ENCODE measurements at regions not wholly inside any gene's neighbourhood (a gene's known extent, or its start where the extent isn't known, plus 50 kb on each side); places are given as distances from the start of the nearest gene placed in this dataset.

GRCh38 chr5:3122985-3123762 is 371.7 kb upstream of the IRX2 start:
- peaks cover 0 to 2% (median 0%) of the 10 kb centered on the region in 5 donors for H3K4me1 ChIP-seq (ENCODE audit: control insufficient read depth in 5 of 5, insufficient read depth in 5 of 5, low read length in 5 of 5)

GRCh38 chr5:3122216-3122615 is 370.7 kb upstream of the IRX2 start:
- Histone ChIP-seq H3K27me3 (ENCODE audit: control insufficient read depth in 5 of 5, insufficient read depth in 4 of 5, low read length in 5 of 5) (peaks cover 0 to 19% (median 10%) of the 10 kb centered on the region in 5 donors), H3K9ac (ENCODE audit: low read length in 5 of 5) (no peak overlapping the region), H3K36me3 (ENCODE audit: control insufficient read depth in 5 of 5, insufficient read depth in 5 of 5, low read length in 5 of 5) (no peaks in the 10 kb centered on the region), H3K27ac (ENCODE audit: low read depth, low read length) (no peak overlapping the region), H3K4me1 (ENCODE audit: control insufficient read depth in 5 of 5, insufficient read depth in 5 of 5, low read length in 5 of 5) (peaks cover 0 to 2% (median 0%) of the 10 kb centered on the region in 5 donors), H3K4me3 (ENCODE audit: low read depth in 1 of 5, low read length in 5 of 5) (no peak overlapping the region), H3K9me3 (ENCODE audit: control insufficient read depth in 5 of 5, low read length in 5 of 5) (no peaks in the 10 kb centered on the region)

More at GRCh38 chr5:3122985-3123762, 371.7 kb upstream of the IRX2 start:
- H3K36me3 ChIP-seq (ENCODE audit: control insufficient read depth in 5 of 5, insufficient read depth in 5 of 5, low read length in 5 of 5) = no peaks in the 10 kb centered on the region
- no peak overlapping the region for H3K9ac ChIP-seq (ENCODE audit: low read length in 5 of 5)
- H3K27ac ChIP-seq (ENCODE audit: low read depth, low read length) = no peak overlapping the region
- no peaks in the 10 kb centered on the region for H3K9me3 ChIP-seq (ENCODE audit: control insufficient read depth in 5 of 5, low read length in 5 of 5)
- no peak overlapping the region for H3K4me3 ChIP-seq (ENCODE audit: low read depth in 1 of 5, low read length in 5 of 5)
- H3K27me3 ChIP-seq (ENCODE audit: control insufficient read depth in 5 of 5, insufficient read depth in 4 of 5, low read length in 5 of 5) = peaks cover 3 to 18% (median 12%) of the 10 kb centered on the region in 5 donors

- Histone ChIP-seq H3K27ac (ENCODE audit: low read depth, low read length) (no peak overlapping the region), H3K4me1 (ENCODE audit: control insufficient read depth in 5 of 5, insufficient read depth in 5 of 5, low read length in 5 of 5) (peaks cover 0 to 2% (median 0%) of the 10 kb centered on the region in 5 donors), H3K9me3 (ENCODE audit: control insufficient read depth in 5 of 5, low read length in 5 of 5) (no peaks in the 10 kb centered on the region), H3K27me3 (ENCODE audit: control insufficient read depth in 5 of 5, insufficient read depth in 4 of 5, low read length in 5 of 5) (peaks cover 0 to 22% (median 10%) of the 10 kb centered on the region in 5 donors), H3K9ac (ENCODE audit: low read length in 5 of 5) (no peak overlapping the region), H3K4me3 (ENCODE audit: low read depth in 1 of 5, low read length in 5 of 5) (no peak overlapping the region), H3K36me3 (ENCODE audit: control insufficient read depth in 5 of 5, insufficient read depth in 5 of 5, low read length in 5 of 5) (no peaks in the 10 kb centered on the region)
These were observed 370.3 kb upstream of the IRX2 start for GRCh38 chr5:3121813-3122212.

GRCh38 chr5:3120028-3120427 is 368.6 kb upstream of the IRX2 start:
- Histone ChIP-seq H3K36me3 (ENCODE audit: control insufficient read depth in 5 of 5, insufficient read depth in 5 of 5, low read length in 5 of 5) (no peaks in the 10 kb centered on the region), H3K27ac (ENCODE audit: low read depth, low read length) (no peak overlapping the region), H3K9me3 (ENCODE audit: control insufficient read depth in 5 of 5, low read length in 5 of 5) (no peaks in the 10 kb centered on the region), H3K27me3 (ENCODE audit: control insufficient read depth in 5 of 5, insufficient read depth in 4 of 5, low read length in 5 of 5) (peaks cover 6 to 22% (median 15%) of the 10 kb centered on the region in 5 donors), H3K4me3 (ENCODE audit: low read depth in 1 of 5, low read length in 5 of 5) (no peak overlapping the region), H3K4me1 (ENCODE audit: control insufficient read depth in 5 of 5, insufficient read depth in 5 of 5, low read length in 5 of 5) (peaks cover 0 to 2% (median 0%) of the 10 kb centered on the region in 5 donors), H3K9ac (ENCODE audit: low read length in 5 of 5) (no peak overlapping the region)

- Histone ChIP-seq H3K27ac (ENCODE audit: low read depth, low read length) (no peak overlapping the region), H3K27me3 (ENCODE audit: control insufficient read depth in 5 of 5, insufficient read depth in 4 of 5, low read length in 5 of 5) (peaks cover 6 to 22% (median 15%) of the 10 kb centered on the region in 5 donors), H3K9ac (ENCODE audit: low read length in 5 of 5) (no peak overlapping the region), H3K9me3 (ENCODE audit: control insufficient read depth in 5 of 5, low read length in 5 of 5) (no peaks in the 10 kb centered on the region), H3K36me3 (ENCODE audit: control insufficient read depth in 5 of 5, insufficient read depth in 5 of 5, low read length in 5 of 5) (no peaks in the 10 kb centered on the region), H3K4me1 (ENCODE audit: control insufficient read depth in 5 of 5, insufficient read depth in 5 of 5, low read length in 5 of 5) (peaks cover 0 to 2% (median 0%) of the 10 kb centered on the region in 5 donors), H3K4me3 (ENCODE audit: low read depth in 1 of 5, low read length in 5 of 5) (no peak overlapping the region)
These were observed 368.0 kb upstream of the IRX2 start for GRCh38 chr5:3119435-3119834.

GRCh38 chr5:3118340-3118739 is 366.9 kb upstream of the IRX2 start:
- no peaks in the 10 kb centered on the region for H3K36me3 ChIP-seq (ENCODE audit: control insufficient read depth in 5 of 5, insufficient read depth in 5 of 5, low read length in 5 of 5)
- no peak overlapping the region for H3K27ac ChIP-seq (ENCODE audit: low read depth, low read length)
- no peaks in the 10 kb centered on the region for H3K9me3 ChIP-seq (ENCODE audit: control insufficient read depth in 5 of 5, low read length in 5 of 5)
- peaks cover 6 to 22% (median 15%) of the 10 kb centered on the region in 5 donors for H3K27me3 ChIP-seq (ENCODE audit: control insufficient read depth in 5 of 5, insufficient read depth in 4 of 5, low read length in 5 of 5)
- no peak overlapping the region for H3K4me3 ChIP-seq (ENCODE audit: low read depth in 1 of 5, low read length in 5 of 5)
- peaks cover 0 to 2% (median 0%) of the 10 kb centered on the region in 5 donors for H3K4me1 ChIP-seq (ENCODE audit: control insufficient read depth in 5 of 5, insufficient read depth in 5 of 5, low read length in 5 of 5)
- H3K9ac ChIP-seq (ENCODE audit: low read length in 5 of 5) = no peak overlapping the region

GRCh38 chr5:3116366-3116765 is 364.9 kb upstream of the IRX2 start:
- Histone ChIP-seq H3K4me3 (ENCODE audit: low read depth in 1 of 5, low read length in 5 of 5) (no peak overlapping the region), H3K27me3 (ENCODE audit: control insufficient read depth in 5 of 5, insufficient read depth in 4 of 5, low read length in 5 of 5) (peaks cover 6 to 17% (median 12%) of the 10 kb centered on the region in 5 donors)

GRCh38 chr5:3114467-3114866 is 363.0 kb upstream of the IRX2 start:
- no peaks in the 10 kb centered on the region for H3K4me1 ChIP-seq (ENCODE audit: control insufficient read depth in 5 of 5, insufficient read depth in 5 of 5, low read length in 5 of 5)
- H3K4me3 ChIP-seq (ENCODE audit: low read depth in 1 of 5, low read length in 5 of 5) = no peak overlapping the region
- H3K9me3 ChIP-seq (ENCODE audit: control insufficient read depth in 5 of 5, low read length in 5 of 5) = no peaks in the 10 kb centered on the region
- H3K27me3 ChIP-seq (ENCODE audit: control insufficient read depth in 5 of 5, insufficient read depth in 4 of 5, low read length in 5 of 5) = peaks cover 5 to 12% (median 6%) of the 10 kb centered on the region in 5 donors
- H3K36me3 ChIP-seq (ENCODE audit: control insufficient read depth in 5 of 5, insufficient read depth in 5 of 5, low read length in 5 of 5) = no peaks in the 10 kb centered on the region
- no peak overlapping the region for H3K9ac ChIP-seq (ENCODE audit: low read length in 5 of 5)
- H3K27ac ChIP-seq (ENCODE audit: low read depth, low read length) = no peak overlapping the region

More at GRCh38 chr5:3116366-3116765, 364.9 kb upstream of the IRX2 start:
- H3K4me1 ChIP-seq (ENCODE audit: control insufficient read depth in 5 of 5, insufficient read depth in 5 of 5, low read length in 5 of 5) = no peaks in the 10 kb centered on the region
- no peak overlapping the region for H3K9ac ChIP-seq (ENCODE audit: low read length in 5 of 5)
- no peak overlapping the region for H3K27ac ChIP-seq (ENCODE audit: low read depth, low read length)
- H3K36me3 ChIP-seq (ENCODE audit: control insufficient read depth in 5 of 5, insufficient read depth in 5 of 5, low read length in 5 of 5) = no peaks in the 10 kb centered on the region
- no peaks in the 10 kb centered on the region for H3K9me3 ChIP-seq (ENCODE audit: control insufficient read depth in 5 of 5, low read length in 5 of 5)

- peaks cover 0 to 2% (median 0%) of the 10 kb centered on the region in 5 donors for H3K9me3 ChIP-seq (ENCODE audit: control insufficient read depth in 5 of 5, low read length in 5 of 5)
- no peak overlapping the region for H3K9ac ChIP-seq (ENCODE audit: low read length in 5 of 5)
- no peak overlapping the region for H3K27ac ChIP-seq (ENCODE audit: low read depth, low read length)
- no peak overlapping the region for H3K4me3 ChIP-seq (ENCODE audit: low read depth in 1 of 5, low read length in 5 of 5)
- no peaks in the 10 kb centered on the region for H3K36me3 ChIP-seq (ENCODE audit: control insufficient read depth in 5 of 5, insufficient read depth in 5 of 5, low read length in 5 of 5)
- no peaks in the 10 kb centered on the region for H3K4me1 ChIP-seq (ENCODE audit: control insufficient read depth in 5 of 5, insufficient read depth in 5 of 5, low read length in 5 of 5)
- peaks cover 0 to 18% (median 9%) of the 10 kb centered on the region in 5 donors for H3K27me3 ChIP-seq (ENCODE audit: control insufficient read depth in 5 of 5, insufficient read depth in 4 of 5, low read length in 5 of 5)
These were observed 358.9 kb upstream of the IRX2 start for GRCh38 chr5:3110371-3110770.

- Histone ChIP-seq H3K27ac (ENCODE audit: low read depth, low read length) (no peak overlapping the region), H3K4me3 (ENCODE audit: low read depth in 1 of 5, low read length in 5 of 5) (no peak overlapping the region), H3K4me1 (ENCODE audit: control insufficient read depth in 5 of 5, insufficient read depth in 5 of 5, low read length in 5 of 5) (peaks cover 0 to 5% (median 0%) of the 10 kb centered on the region in 5 donors), H3K9me3 (ENCODE audit: control insufficient read depth in 5 of 5, low read length in 5 of 5) (peaks cover 0 to 2% (median 0%) of the 10 kb centered on the region in 5 donors), H3K9ac (ENCODE audit: low read length in 5 of 5) (no peak overlapping the region), H3K36me3 (ENCODE audit: control insufficient read depth in 5 of 5, insufficient read depth in 5 of 5, low read length in 5 of 5) (no peaks in the 10 kb centered on the region), H3K27me3 (ENCODE audit: control insufficient read depth in 5 of 5, insufficient read depth in 4 of 5, low read length in 5 of 5) (peaks cover 0 to 18% (median 13%) of the 10 kb centered on the region in 5 donors)
These were observed 355.7 kb upstream of the IRX2 start for GRCh38 chr5:3107156-3107611.

All from subcutaneous abdominal adipose tissue (tissue), 5 donors.